Sigmoid colon (tissue), 4 donors: ENCODE measurements at regions not wholly inside any gene's neighbourhood (a gene's known extent, or its start where the extent isn't known, plus 50 kb on each side); places are given as distances from the start of the nearest gene placed in this dataset.

Experiments
- EP300 ChIP-seq, 4 donors: sonication (generic); formaldehyde crosslinking; IDR thresholded peaks; one replicate each; pipeline ENCODE4 v1.6.1; 2017; ENCODE audit warnings: antibody characterized with exemption in 4 of 4
- POLR2A ChIP-seq, 2 donors: fragments of 450-650 bp; IDR thresholded peaks; one replicate each; pipeline ENCODE4 v1.6.1; 2016; ENCODE audit warnings: antibody characterized with exemption in 2 of 2, mild to moderate bottlenecking in 2 of 2, moderate library complexity in 2 of 2
- POLR2AphosphoS5 ChIP-seq, 4 donors: sonication (generic); formaldehyde crosslinking; IDR thresholded peaks; one replicate each; pipeline ENCODE4 v1.6.1; 2017; ENCODE audit warnings: antibody characterized with exemption in 4 of 4
- TF ChIP-seq, protein P1 (sequence below), 4 experiments: fragments of 450-650 bp in 3 of 4; fragments of 200-600 bp in 1 of 4; IDR thresholded peaks; one replicate each; pipeline ENCODE4 v1.5.1; 2016 to 2019; ENCODE audit warnings: antibody characterized with exemption in 4 of 4, mild to moderate bottlenecking in 3 of 4, moderate library complexity in 2 of 4

DNA sequence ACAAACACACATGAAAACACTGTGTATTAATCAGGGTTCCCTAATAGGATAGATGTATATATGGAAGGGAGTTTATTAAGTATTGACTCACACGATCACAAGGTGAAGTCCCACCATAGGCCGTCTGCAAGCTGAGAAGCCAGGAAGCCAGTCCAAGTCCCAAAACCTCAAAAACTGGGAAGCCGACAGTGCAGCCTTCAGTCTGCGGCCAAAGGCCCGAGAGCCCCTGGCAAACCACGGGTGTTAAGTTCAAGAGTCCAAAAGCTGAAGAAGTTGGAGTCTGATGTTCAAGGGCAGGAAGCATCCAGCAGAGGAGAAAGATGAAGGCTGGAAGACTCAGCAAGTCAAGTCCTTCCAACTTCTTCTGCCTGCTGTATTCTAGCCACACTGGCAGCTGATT, 1085.0 kb upstream of the TMEM132C start:
- TF ChIP-seq, protein P1, sequence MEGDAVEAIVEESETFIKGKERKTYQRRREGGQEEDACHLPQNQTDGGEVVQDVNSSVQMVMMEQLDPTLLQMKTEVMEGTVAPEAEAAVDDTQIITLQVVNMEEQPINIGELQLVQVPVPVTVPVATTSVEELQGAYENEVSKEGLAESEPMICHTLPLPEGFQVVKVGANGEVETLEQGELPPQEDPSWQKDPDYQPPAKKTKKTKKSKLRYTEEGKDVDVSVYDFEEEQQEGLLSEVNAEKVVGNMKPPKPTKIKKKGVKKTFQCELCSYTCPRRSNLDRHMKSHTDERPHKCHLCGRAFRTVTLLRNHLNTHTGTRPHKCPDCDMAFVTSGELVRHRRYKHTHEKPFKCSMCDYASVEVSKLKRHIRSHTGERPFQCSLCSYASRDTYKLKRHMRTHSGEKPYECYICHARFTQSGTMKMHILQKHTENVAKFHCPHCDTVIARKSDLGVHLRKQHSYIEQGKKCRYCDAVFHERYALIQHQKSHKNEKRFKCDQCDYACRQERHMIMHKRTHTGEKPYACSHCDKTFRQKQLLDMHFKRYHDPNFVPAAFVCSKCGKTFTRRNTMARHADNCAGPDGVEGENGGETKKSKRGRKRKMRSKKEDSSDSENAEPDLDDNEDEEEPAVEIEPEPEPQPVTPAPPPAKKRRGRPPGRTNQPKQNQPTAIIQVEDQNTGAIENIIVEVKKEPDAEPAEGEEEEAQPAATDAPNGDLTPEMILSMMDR (IDR thresholded peaks at IDR 0.05) = no peak
- no peak for TF ChIP-seq EP300 (IDR thresholded peaks at IDR 0.05)
- TF ChIP-seq POLR2AphosphoS5 (IDR thresholded peaks at IDR 0.05) = no peak
- TF ChIP-seq POLR2A (IDR thresholded peaks at IDR 0.05) = no peak
